ENCODE measurements at regions not wholly inside any gene's neighbourhood (a gene's known extent, or its start where the extent isn't known, plus 50 kb on each side); places are given as distances from the start of the nearest gene placed in this dataset.
"Not testable (repeated sequence)": the region's sequence is repeated elsewhere in the genome, so short reads cannot be mapped to it uniquely, and the experiment has no call there.

DNA sequence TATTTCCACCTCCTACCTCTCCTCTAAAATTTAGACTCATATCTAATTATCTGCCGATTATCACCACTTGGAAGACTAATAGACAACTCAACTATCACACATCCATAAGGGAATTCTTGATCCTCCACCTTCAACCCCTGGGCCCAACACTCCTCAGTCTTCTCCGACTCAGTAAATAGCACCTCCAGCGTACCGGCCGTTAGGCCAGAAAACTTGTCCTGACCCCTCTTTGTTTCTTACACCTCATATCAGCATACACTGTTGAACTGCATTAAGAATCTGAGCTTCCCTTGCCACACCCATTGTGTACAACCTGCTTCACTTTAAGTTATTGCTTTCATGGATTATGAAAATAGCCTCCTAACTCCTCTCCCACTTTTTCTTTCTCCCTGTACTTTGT lies 5274.0 kb upstream of the TPTE start:
- DNase-seq (ENCODE audit: low spot score); intact Hi-C loops (cut with DNase I): not testable (repeated sequence)

DNA sequence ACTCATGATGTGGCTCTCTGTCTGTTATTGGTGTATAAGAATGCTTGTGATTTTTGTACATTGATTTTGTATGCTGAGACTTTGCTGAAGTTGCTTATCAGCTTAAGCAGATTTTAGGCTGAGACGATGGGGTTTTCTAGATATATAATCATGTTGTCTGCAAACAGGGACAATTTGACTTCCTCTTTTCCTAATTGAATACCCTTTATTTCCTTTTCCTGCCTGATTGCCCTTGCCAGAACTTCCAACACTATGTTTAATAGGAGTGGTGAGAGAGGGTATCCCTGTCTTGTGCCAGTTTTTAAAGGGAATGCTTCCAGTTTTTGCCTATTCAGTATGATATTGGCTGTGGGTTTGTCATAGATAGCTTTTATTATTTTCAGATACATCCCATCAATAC lies 5271.3 kb upstream of the TPTE start:
- DNase-seq (ENCODE audit: low spot score); intact Hi-C loops (cut with DNase I): not testable (repeated sequence)

DNA sequence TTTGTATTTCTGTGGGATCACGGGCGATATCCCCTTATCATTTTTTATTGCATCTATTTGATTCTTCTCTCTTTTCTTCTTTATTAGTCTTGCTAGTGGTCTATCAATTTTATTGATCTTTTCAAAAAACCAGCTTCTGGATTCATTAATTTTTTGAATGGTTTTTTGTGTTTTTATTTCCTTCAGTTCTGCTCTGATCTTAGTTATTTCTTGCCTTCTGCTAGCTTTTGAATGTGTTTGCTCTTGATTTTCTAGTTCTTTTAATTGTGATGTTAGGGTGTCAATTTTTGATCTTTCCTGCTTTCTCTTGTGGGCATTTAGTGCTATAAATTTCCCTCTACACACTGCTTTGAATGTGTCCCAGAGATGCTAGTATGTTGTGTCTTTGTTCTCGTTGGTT lies 5270.2 kb upstream of the TPTE start:
- DNase-seq (ENCODE audit: low spot score); intact Hi-C loops (cut with DNase I): not testable (repeated sequence)

DNA sequence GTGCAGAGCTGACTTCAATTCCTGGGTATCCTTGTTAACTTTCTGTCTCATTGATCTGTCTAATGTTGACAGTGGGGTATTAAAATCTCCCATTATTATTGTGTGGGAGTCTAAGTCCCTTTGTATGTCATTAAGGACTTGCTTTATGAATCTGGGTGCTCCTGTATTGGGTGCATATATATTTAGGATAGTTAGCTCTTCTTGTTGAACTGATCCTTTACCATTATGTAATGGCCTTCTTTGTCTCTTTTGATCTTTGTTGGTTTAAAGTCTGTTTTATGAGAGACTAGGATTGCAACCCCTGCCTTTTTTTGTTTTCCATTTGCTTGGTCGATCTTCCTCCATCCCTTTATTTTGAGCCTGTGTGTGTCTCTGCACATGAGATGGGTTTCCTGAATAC lies 5269.5 kb upstream of the TPTE start:
- intact Hi-C loops (cut with DNase I); DNase-seq (ENCODE audit: low spot score): not testable (repeated sequence)
